Transverse colon (tissue), 4 donors: ENCODE measurements at regions not wholly inside any gene's neighbourhood (a gene's known extent, or its start where the extent isn't known, plus 50 kb on each side); places are given as distances from the start of the nearest gene placed in this dataset.

Experiments used
- DNase-seq: peaks from one replicate; pipeline ENCODE4 v3.0.0-alpha.2; 2019
- H3K27ac ChIP-seq, 4 donors: fragments of 200-600 bp; sonication (generic); 2 replicates each; pipeline ENCODE4 v1.5.1; 2016 to 2018; ENCODE audit warnings: inconsistent platforms in 4 of 4
- H3K27me3 ChIP-seq: fragments of 200-600 bp; sonication (generic); 2 replicates; pipeline ENCODE4 v1.5.1; 2017; ENCODE audit warnings: inconsistent platforms
- H3K36me3 ChIP-seq, 4 donors: fragments of 200-600 bp; sonication (generic); 2 replicates each; pipeline ENCODE4 v1.5.1; 2017 to 2019; ENCODE audit warnings: inconsistent platforms in 4 of 4
- H3K4me1 ChIP-seq, 4 donors: fragments of 200-600 bp; sonication (generic); 2 replicates each; pipeline ENCODE4 v1.5.1; 2017 to 2020; ENCODE audit warnings: inconsistent platforms in 4 of 4
- H3K4me3 ChIP-seq, 4 donors: fragments of 200-600 bp; sonication (generic); 1 replicate in 1 of 4; 2 replicates in 3 of 4; pipeline versions ENCODE4 v1.5.1 to v1.6.1; 2017 to 2019; ENCODE audit warnings: inconsistent platforms in 4 of 4
- H3K9me3 ChIP-seq, 2 donors: fragments of 200-600 bp; sonication (generic); 2 replicates each; pipeline ENCODE4 v1.5.1; 2017 to 2019; ENCODE audit warnings: inconsistent platforms in 2 of 2
- CTCF ChIP-seq, 5 experiments: fragments of 200-600 bp in 3 of 5; fragments of 450-650 bp in 2 of 5; sonication (generic) in 3 of 5; IDR thresholded peaks; 1 replicate in 2 of 5; 2 replicates in 3 of 5; pipeline ENCODE4 v1.5.1; 2016 to 2017; ENCODE audit warnings: antibody characterized with exemption in 5 of 5, inconsistent platforms in 3 of 5, mild to moderate bottlenecking in 2 of 5, moderate library complexity in 1 of 5
- EP300 ChIP-seq: sonication (generic); formaldehyde crosslinking; IDR thresholded peaks from one replicate; pipeline ENCODE4 v1.6.1; 2017; ENCODE audit warnings: antibody characterized with exemption, low read depth
- POLR2A ChIP-seq: fragments of 450-650 bp; IDR thresholded peaks from one replicate; pipeline ENCODE4 v1.6.1; 2016; ENCODE audit warnings: antibody characterized with exemption, mild to moderate bottlenecking, moderate library complexity
- POLR2AphosphoS5 ChIP-seq, 3 donors: sonication (generic); formaldehyde crosslinking; IDR thresholded peaks; one replicate each; pipeline ENCODE4 v1.6.1; 2016; ENCODE audit warnings: antibody characterized with exemption in 3 of 3
- WGBS, 2 donors: methylation state at CpG; one replicate each; pipeline ENCODE4 v1.1.5; 2018; ENCODE audit warnings: low coverage in 1 of 2; 5-methylcytosine and 5-hydroxymethylcytosine counted together
- in situ Hi-C, 4 donors: fragments of 200-750 bp; cut with MboI; loops; one replicate each; pipeline versions ENCODE4 v1.15.0 to v1.15.1; 2017; ENCODE audit warnings: low sequenced_read_pairs in 3 of 4, low pct_ligation_motif_present in 1 of 4, low pct_unique_long_range_greater_than_20kb in 1 of 4
- intact Hi-C: fragments of 100-400 bp; cut with DNase I; formaldehyde crosslinking; loops from one replicate; pipeline ENCODE4 v1.15.1; 2023; ENCODE audit warnings: low total_unique reads

- Histone ChIP-seq H3K9me3 (no peaks in the 10 kb centered on the region), H3K4me3 (no peak overlapping the region), H3K36me3 (no peaks in the 10 kb centered on the region), H3K27ac (no peak overlapping the region), H3K4me1 (no peaks in the 10 kb centered on the region), H3K27me3 (no peaks in the 10 kb centered on the region)
- WGBS, 2 donors: 56 to 71% methylated on average over 1 to 4 of the region's 4 CpGs
- DNase-seq: peak; percentile 67
- intact Hi-C loops (no loop called here), in situ Hi-C loops (no loop called here)
- TF ChIP-seq EP300: no peak
- TF ChIP-seq CTCF (IDR thresholded peaks at IDR 0.05): peak in 4 of 5 experiments; percentile 15 to 41 (median 30)
Measured at GRCh38 chr11:24234822-24235508, 261.9 kb upstream of the LUZP2 start.

- Histone ChIP-seq H3K4me1 (no peaks in the 10 kb centered on the region), H3K27ac (no peak overlapping the region), H3K9me3 (no peaks in the 10 kb centered on the region), H3K27me3 (no peaks in the 10 kb centered on the region), H3K4me3 (no peak overlapping the region), H3K36me3 (no peaks in the 10 kb centered on the region)
- in situ Hi-C loops: no loop called here
- no peak for DNase-seq
- no peak for TF ChIP-seq POLR2AphosphoS5 (IDR thresholded peaks at IDR 0.05)
- no peak for TF ChIP-seq POLR2A
- TF ChIP-seq EP300: no peak
- TF ChIP-seq CTCF (IDR thresholded peaks at IDR 0.05): no peak
- 56 to 69% methylated on average over 3 of the region's 3 CpGs for WGBS, 2 donors
- intact Hi-C loops: no loop called here
Measured at GRCh38 chr11:24238771-24239645, 257.8 kb upstream of the LUZP2 start.

GRCh38 chr11:24239930-24240329 lies 256.9 kb upstream of the LUZP2 start:
- Histone ChIP-seq H3K4me1 (no peaks in the 10 kb centered on the region), H3K36me3 (no peaks in the 10 kb centered on the region), H3K9me3 (no peaks in the 10 kb centered on the region), H3K27me3 (no peaks in the 10 kb centered on the region), H3K4me3 (no peak overlapping the region), H3K27ac (no peak overlapping the region)
- no peak for DNase-seq
- TF ChIP-seq POLR2A (no peak), POLR2AphosphoS5 (IDR thresholded peaks at IDR 0.05) (no peak), EP300 (no peak), CTCF (IDR thresholded peaks at IDR 0.05) (no peak)
- intact Hi-C loops (no loop called here), in situ Hi-C loops (no loop called here)

GRCh38 chr11:24240496-24241175 lies 256.2 kb upstream of the LUZP2 start:
- in situ Hi-C loops: no loop called here
- TF ChIP-seq POLR2A: no peak
- TF ChIP-seq EP300: no peak
- intact Hi-C loops: no loop called here

More at GRCh38 chr11:24240496-24241175, 256.2 kb upstream of the LUZP2 start:
- H3K27ac ChIP-seq: no peak overlapping the region
- no peak overlapping the region for H3K4me3 ChIP-seq
- 55 to 58% methylated on average over 1 of the region's 1 CpG for WGBS, 2 donors
- no peaks in the 10 kb centered on the region for H3K9me3 ChIP-seq
- no peak for DNase-seq
- H3K27me3 ChIP-seq: no peaks in the 10 kb centered on the region
- H3K36me3 ChIP-seq: no peaks in the 10 kb centered on the region
- H3K4me1 ChIP-seq: no peaks in the 10 kb centered on the region
